ENCODE measurements at regions not wholly inside any gene's neighbourhood (a gene's known extent, or its start where the extent isn't known, plus 50 kb on each side); places are given as distances from the start of the nearest gene placed in this dataset.
"Not testable (repeated sequence)": the region's sequence is repeated elsewhere in the genome, so short reads cannot be mapped to it uniquely, and the experiment has no call there.

- TF ChIP-seq CTCF (IDR thresholded peaks at IDR 0.05; ENCODE audit: low read depth, low read length) = no peak
- no peak for DNase-seq (ENCODE audit: extremely low read depth, low read depth)
Observed at GRCh38 chr15:96487245-96487644, 156.7 kb downstream of the NR2F2 start.

- DNase-seq (ENCODE audit: extremely low read depth, low read depth) = not testable (repeated sequence)
Observed at GRCh38 chr15:96491066-96491699, 160.7 kb downstream of the NR2F2 start.

- DNase-seq (ENCODE audit: extremely low read depth, low read depth) = not testable (repeated sequence)
Observed at GRCh38 chr15:96491700-96492644, 161.5 kb downstream of the NR2F2 start.

- no peak for TF ChIP-seq CTCF (IDR thresholded peaks at IDR 0.05; ENCODE audit: low read depth, low read length)
- no peak for DNase-seq (ENCODE audit: extremely low read depth, low read depth)
Observed at GRCh38 chr15:96494505-96494904, 164.0 kb downstream of the NR2F2 start.

GRCh38 chr15:96495386-96495785, 164.9 kb downstream of the NR2F2 start:
- no peak for TF ChIP-seq CTCF (IDR thresholded peaks at IDR 0.05; ENCODE audit: low read depth, low read length)
- DNase-seq (ENCODE audit: extremely low read depth, low read depth) = no peak

- DNase-seq (ENCODE audit: extremely low read depth, low read depth) = no peak
Observed at GRCh38 chr15:96497951-96498350, 167.5 kb downstream of the NR2F2 start.

GRCh38 chr15:96500508-96500907, 170.0 kb downstream of the NR2F2 start:
- TF ChIP-seq CTCF (IDR thresholded peaks at IDR 0.05; ENCODE audit: low read depth, low read length) = no peak
- DNase-seq (ENCODE audit: extremely low read depth, low read depth) = no peak

More at GRCh38 chr15:96497951-96498350, 167.5 kb downstream of the NR2F2 start:
- TF ChIP-seq CTCF (IDR thresholded peaks at IDR 0.05; ENCODE audit: low read depth, low read length) = no peak

GRCh38 chr15:96501362-96501761, 170.9 kb downstream of the NR2F2 start:
- TF ChIP-seq CTCF (IDR thresholded peaks at IDR 0.05; ENCODE audit: low read depth, low read length) = no peak
- no peak for DNase-seq (ENCODE audit: extremely low read depth, low read depth)

Measured in AG09319 (cell line).